Uterus (tissue), 3 donors: ENCODE measurements at regions not wholly inside any gene's neighbourhood (a gene's known extent, or its start where the extent isn't known, plus 50 kb on each side); places are given as distances from the start of the nearest gene placed in this dataset.

Experiments
- DNase-seq, 2 donors: peaks; one replicate each; pipeline ENCODE4 v3.0.0-alpha.2; 2019 to 2020
- H3K27ac ChIP-seq, 2 donors: fragments of 200-600 bp; sonication (generic); 1 replicate in 1 of 2; 2 replicates in 1 of 2; pipeline ENCODE4 v1.5.1; 2016 to 2018
- H3K27me3 ChIP-seq, 2 donors: fragments of 200-600 bp; sonication (generic); one replicate each; pipeline ENCODE4 v1.5.1; 2018 to 2019; ENCODE audit warnings: control low read depth in 1 of 2
- H3K36me3 ChIP-seq, 2 donors: fragments of 200-600 bp; sonication (generic); one replicate each; pipeline ENCODE4 v1.5.1; 2019; ENCODE audit warnings: control low read depth in 1 of 2
- H3K4me1 ChIP-seq, 2 donors: fragments of 200-600 bp; sonication (generic); one replicate each; pipeline ENCODE4 v1.5.1; 2018 to 2019; ENCODE audit warnings: control low read depth in 1 of 2
- H3K4me3 ChIP-seq, 2 donors: fragments of 200-600 bp; sonication (generic); 1 replicate in 1 of 2; 2 replicates in 1 of 2; pipeline ENCODE4 v1.5.1; 2018 to 2019; ENCODE audit warnings: mild to moderate bottlenecking in 1 of 2
- H3K9me3 ChIP-seq, 2 donors: fragments of 200-600 bp; sonication (generic); one replicate each; pipeline ENCODE4 v1.5.1; 2019; ENCODE audit warnings: control low read depth in 1 of 2
- CTCF ChIP-seq, 4 experiments: fragments of 200-600 bp in 2 of 4; fragments of 450-650 bp in 2 of 4; sonication (generic) in 2 of 4; IDR thresholded peaks; one replicate each; pipeline ENCODE4 v1.5.1; 2016 to 2019; ENCODE audit warnings: antibody characterized with exemption in 4 of 4, mild to moderate bottlenecking in 2 of 4, moderate library complexity in 1 of 4
- POLR2A ChIP-seq, 2 donors: fragments of 450-650 bp; IDR thresholded peaks; one replicate each; pipeline ENCODE4 v1.6.1; 2016; ENCODE audit warnings: antibody characterized with exemption in 2 of 2, mild to moderate bottlenecking in 1 of 2, moderate library complexity in 1 of 2
- intact Hi-C: fragments of 100-400 bp; cut with DNase I; formaldehyde crosslinking; loops from one replicate; pipeline ENCODE4 v1.15.1; 2023; ENCODE audit warnings: low total_unique reads
- donor health status: DM: yes; HTN: yes; CAD: no.

GRCh38 chr20:63085151-63085861, 78.5 kb upstream of the BHLHE23 start:
- no peak for TF ChIP-seq CTCF (IDR thresholded peaks at IDR 0.05)
- TF ChIP-seq POLR2A (IDR thresholded peaks at IDR 0.05) = no peak
- Histone ChIP-seq H3K4me3 (no peak overlapping the region), H3K27me3 (no peaks in the 10 kb centered on the region), H3K4me1 (no peaks in the 10 kb centered on the region), H3K27ac (no peak overlapping the region), H3K36me3 (no peaks in the 10 kb centered on the region), H3K9me3 (no peaks in the 10 kb centered on the region)
- peak in 1 of 2 donors; percentile 2 for DNase-seq
- intact Hi-C loops = no loop called here

GRCh38 chr20:63084563-63084927, 77.8 kb upstream of the BHLHE23 start:
- no peak for DNase-seq
- H3K27ac ChIP-seq = no peak overlapping the region

GRCh38 chr20:63083831-63084562, 77.2 kb upstream of the BHLHE23 start:
- no peak for DNase-seq
- Histone ChIP-seq H3K27me3 (no peaks in the 10 kb centered on the region), H3K4me1 (no peaks in the 10 kb centered on the region), H3K36me3 (no peaks in the 10 kb centered on the region), H3K9me3 (no peaks in the 10 kb centered on the region), H3K27ac (no peak overlapping the region), H3K4me3 (no peak overlapping the region)
- TF ChIP-seq POLR2A (IDR thresholded peaks at IDR 0.05) = no peak
- TF ChIP-seq CTCF (IDR thresholded peaks at IDR 0.05) = no peak
- intact Hi-C loops = no loop called here

More at GRCh38 chr20:63084563-63084927, 77.8 kb upstream of the BHLHE23 start:
- intact Hi-C loops = no loop called here
- no peak overlapping the region for H3K4me3 ChIP-seq
- no peaks in the 10 kb centered on the region for H3K4me1 ChIP-seq
- H3K9me3 ChIP-seq = no peaks in the 10 kb centered on the region
- TF ChIP-seq POLR2A (IDR thresholded peaks at IDR 0.05) (no peak), CTCF (IDR thresholded peaks at IDR 0.05) (no peak)
- no peaks in the 10 kb centered on the region for H3K36me3 ChIP-seq
- H3K27me3 ChIP-seq = no peaks in the 10 kb centered on the region

- H3K36me3 ChIP-seq = no peaks in the 10 kb centered on the region
- intact Hi-C loops = no loop called here
- H3K27me3 ChIP-seq = no peaks in the 10 kb centered on the region
- no peak overlapping the region for H3K27ac ChIP-seq
- H3K4me1 ChIP-seq = no peaks in the 10 kb centered on the region
- TF ChIP-seq CTCF (IDR thresholded peaks at IDR 0.05) = no peak
- TF ChIP-seq POLR2A (IDR thresholded peaks at IDR 0.05) = no peak
- no peak for DNase-seq
- peaks cover 0 to 6% of the 10 kb centered on the region in 2 donors for H3K9me3 ChIP-seq
- no peak overlapping the region for H3K4me3 ChIP-seq
Measured at GRCh38 chr20:63082939-63083735, 76.4 kb upstream of the BHLHE23 start.
